ENCODE measurements at regions not wholly inside any gene's neighbourhood (a gene's known extent, or its start where the extent isn't known, plus 50 kb on each side); places are given as distances from the start of the nearest gene placed in this dataset.

DNA sequence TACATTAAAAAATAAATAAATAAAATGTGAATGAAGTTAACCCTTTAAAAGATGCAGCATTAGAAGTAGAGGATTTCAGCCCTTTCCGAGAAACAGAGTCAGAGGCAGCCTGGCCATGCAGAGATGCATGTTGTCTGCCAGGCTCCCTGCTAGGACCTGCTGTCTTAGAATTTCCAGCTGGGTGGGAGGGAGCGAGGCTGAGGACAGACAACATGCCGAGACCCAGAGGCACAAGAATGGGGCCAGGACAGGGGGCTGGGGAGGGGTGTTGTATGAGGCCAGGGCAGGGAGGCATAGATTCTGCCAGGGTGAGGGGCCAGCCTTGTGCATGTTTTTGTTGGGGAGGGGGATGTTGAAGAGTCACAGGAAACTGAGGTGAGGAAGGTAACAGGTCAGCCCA lies 68.6 kb upstream of the NEURL1B start:
- peak overlapping the region in 2 of 3 experiments; percentile 21 to 69 for H3K27ac Mint-ChIP-seq
- TF ChIP-seq, protein P1, sequence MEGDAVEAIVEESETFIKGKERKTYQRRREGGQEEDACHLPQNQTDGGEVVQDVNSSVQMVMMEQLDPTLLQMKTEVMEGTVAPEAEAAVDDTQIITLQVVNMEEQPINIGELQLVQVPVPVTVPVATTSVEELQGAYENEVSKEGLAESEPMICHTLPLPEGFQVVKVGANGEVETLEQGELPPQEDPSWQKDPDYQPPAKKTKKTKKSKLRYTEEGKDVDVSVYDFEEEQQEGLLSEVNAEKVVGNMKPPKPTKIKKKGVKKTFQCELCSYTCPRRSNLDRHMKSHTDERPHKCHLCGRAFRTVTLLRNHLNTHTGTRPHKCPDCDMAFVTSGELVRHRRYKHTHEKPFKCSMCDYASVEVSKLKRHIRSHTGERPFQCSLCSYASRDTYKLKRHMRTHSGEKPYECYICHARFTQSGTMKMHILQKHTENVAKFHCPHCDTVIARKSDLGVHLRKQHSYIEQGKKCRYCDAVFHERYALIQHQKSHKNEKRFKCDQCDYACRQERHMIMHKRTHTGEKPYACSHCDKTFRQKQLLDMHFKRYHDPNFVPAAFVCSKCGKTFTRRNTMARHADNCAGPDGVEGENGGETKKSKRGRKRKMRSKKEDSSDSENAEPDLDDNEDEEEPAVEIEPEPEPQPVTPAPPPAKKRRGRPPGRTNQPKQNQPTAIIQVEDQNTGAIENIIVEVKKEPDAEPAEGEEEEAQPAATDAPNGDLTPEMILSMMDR (IDR thresholded peaks at IDR 0.05; ENCODE audit: unreplicated experiment in 3 of 3) = no peak
- H3K27me3 Mint-ChIP-seq (ENCODE audit: low read depth) = peaks cover 14% of the 10 kb centered on the region
- H3K4me1 Mint-ChIP-seq = peaks cover 27% of the 10 kb centered on the region
- no peak overlapping the region for H3K4me3 Mint-ChIP-seq
- no peaks in the 10 kb centered on the region for H3K9me3 Mint-ChIP-seq
- no peaks in the 10 kb centered on the region for H3K36me3 Mint-ChIP-seq (ENCODE audit: low read depth)

DNA sequence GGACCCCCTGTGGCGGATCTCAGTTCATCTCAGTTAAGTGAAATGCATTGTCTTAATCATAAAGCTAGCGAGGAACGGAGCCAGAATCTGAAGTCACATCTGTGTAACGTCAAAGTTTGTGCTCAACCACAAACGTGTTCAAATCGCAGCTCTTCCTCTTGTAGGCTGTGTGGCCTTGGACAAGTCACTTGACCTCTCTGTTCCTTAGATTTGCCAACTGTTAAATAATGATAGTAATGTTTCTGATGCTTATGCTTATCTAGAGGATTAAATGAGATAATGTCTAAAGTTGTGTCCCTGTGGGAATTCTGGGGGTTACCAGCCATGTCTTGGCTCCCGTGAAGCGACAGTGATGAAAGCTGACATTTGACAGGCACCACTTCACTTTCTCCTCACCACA lies 69.2 kb upstream of the NEURL1B start:
- Mint-ChIP-seq H3K27ac (no peak overlapping the region), H3K36me3 (ENCODE audit: low read depth) (no peaks in the 10 kb centered on the region), H3K27me3 (ENCODE audit: low read depth) (peaks cover 18% of the 10 kb centered on the region), H3K4me1 (peaks cover 27% of the 10 kb centered on the region), H3K9me3 (no peaks in the 10 kb centered on the region), H3K4me3 (no peak overlapping the region)
- TF ChIP-seq, protein P1 (IDR thresholded peaks at IDR 0.05; ENCODE audit: unreplicated experiment in 3 of 3) = no peak

DNA sequence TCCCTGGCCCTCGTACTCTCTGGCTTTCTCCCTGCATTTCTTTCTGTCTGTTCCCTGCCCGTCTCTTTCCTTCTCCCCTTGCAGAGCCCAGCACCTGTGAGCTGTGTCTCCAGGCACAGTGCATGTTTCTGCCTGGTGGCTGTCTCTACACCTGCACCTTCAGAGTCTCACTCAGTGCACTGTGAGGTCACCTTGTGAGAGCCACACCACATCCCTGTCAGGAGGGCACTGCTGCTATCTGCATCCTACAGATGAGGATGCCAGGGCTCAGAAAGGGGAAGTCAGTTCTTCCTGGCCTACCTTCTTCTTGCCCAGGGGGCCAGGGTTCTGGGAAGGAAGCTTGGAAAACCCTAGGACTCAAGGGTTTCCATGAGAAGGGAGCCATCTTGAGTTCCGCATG lies 69.7 kb upstream of the NEURL1B start:
- no peaks in the 10 kb centered on the region for H3K36me3 Mint-ChIP-seq (ENCODE audit: low read depth)
- H3K4me3 Mint-ChIP-seq = no peak overlapping the region
- no peak overlapping the region for H3K27ac Mint-ChIP-seq
- peaks cover 15% of the 10 kb centered on the region for H3K27me3 Mint-ChIP-seq (ENCODE audit: low read depth)
- TF ChIP-seq, protein P1 (IDR thresholded peaks at IDR 0.05; ENCODE audit: unreplicated experiment in 3 of 3) = no peak
- H3K9me3 Mint-ChIP-seq = no peaks in the 10 kb centered on the region
- peaks cover 27% of the 10 kb centered on the region for H3K4me1 Mint-ChIP-seq

DNA sequence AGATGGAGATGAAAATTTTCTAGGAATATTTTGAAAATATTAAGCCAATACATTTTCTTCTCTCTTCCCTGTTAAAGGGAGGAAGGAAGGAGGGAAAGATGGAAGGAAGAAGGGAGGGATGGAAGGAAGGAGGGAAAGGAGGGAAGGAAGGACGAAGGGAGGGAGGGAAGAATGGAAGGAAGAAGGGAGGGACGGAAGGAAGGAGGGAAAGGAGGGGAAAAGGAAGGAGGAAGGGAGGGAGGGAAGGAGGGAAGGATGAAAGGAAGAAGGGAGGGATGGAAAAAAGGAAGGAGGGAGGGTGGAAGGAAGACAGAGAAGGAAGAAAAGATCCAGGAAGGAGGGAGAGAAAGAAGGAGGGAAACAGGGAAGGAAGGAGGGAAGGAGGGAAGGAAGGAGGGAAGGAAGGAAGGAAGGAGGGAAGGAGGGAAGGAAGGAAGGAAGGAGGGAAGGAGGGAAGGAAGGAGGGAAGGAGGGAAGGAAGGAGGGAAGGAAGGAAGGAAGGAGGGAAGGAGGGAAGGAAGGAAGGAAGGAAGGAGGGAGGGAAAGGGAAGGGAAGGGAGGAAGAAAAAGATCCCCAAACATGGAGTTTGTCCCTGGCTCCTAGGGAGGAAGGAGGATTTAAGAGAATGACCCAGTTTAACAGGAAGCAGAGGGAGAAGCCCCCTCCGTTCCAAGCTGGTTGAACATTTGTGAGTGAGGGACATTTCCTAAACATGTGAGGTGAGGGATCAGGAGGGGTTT lies 70.3 kb upstream of the NEURL1B start:
- Mint-ChIP-seq H3K27ac (no peak overlapping the region), H3K9me3 (no peaks in the 10 kb centered on the region), H3K36me3 (ENCODE audit: low read depth) (no peaks in the 10 kb centered on the region), H3K4me1 (peaks cover 29% of the 10 kb centered on the region), H3K27me3 (ENCODE audit: low read depth) (peaks cover 15% of the 10 kb centered on the region), H3K4me3 (no peak overlapping the region)
- TF ChIP-seq, protein P1 (IDR thresholded peaks at IDR 0.05; ENCODE audit: unreplicated experiment in 3 of 3) = no peak

DNA sequence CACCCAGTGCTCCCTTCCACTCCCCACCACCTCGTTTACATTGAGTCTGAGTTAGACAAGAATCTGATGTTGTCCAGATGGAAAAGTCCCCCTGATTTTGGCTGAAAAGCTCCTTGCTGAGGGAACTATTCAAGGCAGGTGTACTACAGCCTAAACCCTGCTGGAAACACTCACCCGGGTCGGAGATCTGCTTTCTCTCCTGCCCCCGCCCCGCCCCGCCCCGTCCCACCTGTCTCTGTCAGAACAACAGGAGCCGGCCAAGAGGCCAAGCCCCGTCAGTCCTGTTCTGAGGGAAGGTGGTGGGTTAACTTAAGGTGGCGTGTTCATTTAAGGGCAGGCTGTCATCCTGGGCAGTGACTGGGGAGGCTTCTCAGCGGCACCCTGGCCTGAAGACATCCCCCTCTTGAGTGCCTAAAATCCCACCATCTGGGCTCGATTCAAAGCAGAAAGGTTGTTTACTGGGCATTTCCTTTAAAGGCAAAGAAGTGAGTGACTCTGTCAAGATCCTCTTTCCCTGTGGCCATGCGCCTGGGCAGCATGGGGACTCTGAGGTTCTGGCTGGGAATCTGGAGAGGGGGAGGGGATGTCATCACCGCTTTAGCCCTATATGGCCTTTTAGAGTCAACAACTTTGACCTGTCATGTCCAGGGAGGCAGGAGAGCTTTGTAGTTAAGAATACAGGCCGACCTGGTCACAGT lies 71.1 kb upstream of the NEURL1B start:
- Mint-ChIP-seq H3K9me3 (no peaks in the 10 kb centered on the region), H3K36me3 (ENCODE audit: low read depth) (no peaks in the 10 kb centered on the region), H3K4me3 (no peak overlapping the region), H3K4me1 (peaks cover 34% of the 10 kb centered on the region), H3K27me3 (ENCODE audit: low read depth) (peaks cover 15% of the 10 kb centered on the region), H3K27ac (no peak overlapping the region)
- TF ChIP-seq, protein P1 (IDR thresholded peaks at IDR 0.05; ENCODE audit: unreplicated experiment in 3 of 3) = no peak

Data from nephron (organoid).